Hepatocyte (in vitro differentiated cells): ENCODE measurements at regions not wholly inside any gene's neighbourhood (a gene's known extent, or its start where the extent isn't known, plus 50 kb on each side); places are given as distances from the start of the nearest gene placed in this dataset.

Source experiments
- DNase-seq: peaks from one replicate; pipeline ENCODE4 v3.0.0-alpha.2; 2016; ENCODE audit warnings: low spot score
- H2AFZ ChIP-seq: fragments of 200-600 bp; sonication (generic); 2 replicates; pipeline ENCODE4 v1.6.0; 2016; ENCODE audit warnings: antibody characterized with exemption, mild to moderate bottlenecking
- H3K27ac ChIP-seq: fragments of 200-600 bp; sonication (generic); 2 replicates; pipeline ENCODE4 v1.5.1; 2016; ENCODE audit warnings: mild to moderate bottlenecking
- H3K27me3 ChIP-seq: fragments of 200-600 bp; sonication (generic); 2 replicates; pipeline ENCODE4 v1.6.1; 2016
- H3K36me3 ChIP-seq: fragments of 200-600 bp; sonication (generic); replicated peaks from 2 replicates; pipeline ENCODE4 v1.5.1; 2016; ENCODE audit warnings: low read depth; ENCODE audit not compliant: insufficient read depth
- H3K4me1 ChIP-seq: fragments of 200-600 bp; sonication (generic); 2 replicates; pipeline ENCODE4 v1.5.1; 2016; ENCODE audit warnings: mild to moderate bottlenecking, moderate library complexity; ENCODE audit not compliant: insufficient read depth
- H3K4me2 ChIP-seq: fragments of 200-600 bp; sonication (generic); 2 replicates; pipeline ENCODE4 v1.6.0; 2016
- H3K4me3 ChIP-seq: fragments of 200-600 bp; sonication (generic); 2 replicates; pipeline ENCODE4 v1.5.1; 2016; ENCODE audit warnings: mild to moderate bottlenecking
- H3K79me2 ChIP-seq: fragments of 200-600 bp; sonication (generic); 2 replicates; pipeline ENCODE4 v1.6.0; 2017; ENCODE audit warnings: mild to moderate bottlenecking
- H3K9me2 ChIP-seq: fragments of 200-600 bp; sonication (generic); replicated peaks from 2 replicates; pipeline ENCODE4 v1.6.0; 2017; ENCODE audit warnings: mild to moderate bottlenecking; ENCODE audit not compliant: insufficient read depth
- H3K9me3 ChIP-seq: fragments of 200-600 bp; sonication (generic); 2 replicates; pipeline ENCODE4 v1.5.1; 2016; ENCODE audit warnings: low read depth, mild to moderate bottlenecking
- H4K20me1 ChIP-seq: fragments of 200-600 bp; sonication (generic); 2 replicates; pipeline ENCODE4 v1.6.0; 2016; ENCODE audit warnings: mild to moderate bottlenecking; ENCODE audit not compliant: insufficient read depth, poor library complexity, severe bottlenecking
- CTCF ChIP-seq: fragments of 200-600 bp; sonication (generic); IDR thresholded peaks from 2 replicates; pipeline ENCODE4 v1.5.1; 2016; ENCODE audit warnings: antibody characterized with exemption, mild to moderate bottlenecking; ENCODE audit not compliant: poor library complexity
- EZH2 ChIP-seq: fragments of 200-600 bp; sonication (generic); IDR thresholded peaks from 2 replicates; pipeline ENCODE4 v1.6.1; 2016; ENCODE audit warnings: antibody characterized with exemption, mild to moderate bottlenecking, borderline replicate concordance
- EZH2phosphoT487 ChIP-seq: fragments of 200-600 bp; sonication (generic); IDR thresholded peaks from one replicate; pipeline ENCODE4 v1.6.1; 2018; ENCODE audit warnings: antibody characterized with exemption, mild to moderate bottlenecking, low read depth, moderate library complexity; ENCODE audit not compliant: unreplicated experiment, severe bottlenecking
- WGBS: methylation state at CpG from one replicate; pipeline ENCODE4 v1.1.6; 2016; ENCODE audit warnings: low lambda C conversion rate; ENCODE audit errors: missing lambda C conversion rate; 5-methylcytosine and 5-hydroxymethylcytosine counted together

DNA sequence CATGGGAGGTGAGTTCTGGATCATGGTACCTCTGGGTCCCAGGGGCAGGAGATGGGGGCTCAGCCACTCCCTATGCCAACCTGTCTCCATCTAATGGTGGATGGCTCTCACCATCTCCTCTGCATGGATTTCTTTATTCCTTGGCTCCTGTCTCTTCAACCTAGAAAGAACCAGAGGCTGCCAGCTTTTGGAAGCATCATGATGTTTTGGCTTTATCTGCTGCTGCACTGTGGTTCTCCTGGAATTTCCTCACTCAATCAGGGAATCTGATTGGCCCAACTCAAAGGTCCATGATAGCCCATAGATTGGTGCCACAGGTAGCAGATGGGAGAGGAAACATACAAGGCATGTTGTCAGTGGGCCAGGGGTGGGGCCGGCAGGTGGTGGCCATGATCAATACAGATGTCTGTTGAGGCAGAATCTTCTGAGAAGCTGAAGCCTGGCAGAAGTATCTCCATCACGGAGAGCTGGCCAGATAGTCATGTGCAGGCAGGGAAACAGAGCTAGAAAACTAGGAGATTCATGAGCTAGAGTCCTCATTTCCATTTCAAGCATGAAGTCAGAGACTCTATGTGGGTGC lies 158.2 kb downstream of the MACROH2A1 start:
- Histone ChIP-seq H3K27ac (no peak overlapping the region), H2AFZ (no peak overlapping the region), H3K27me3 (no peaks in the 10 kb centered on the region), H3K4me1 (peaks cover 29% of the 10 kb centered on the region), H3K4me2 (no peak overlapping the region), H3K36me3 (no peaks in the 10 kb centered on the region), H4K20me1 (no peaks in the 10 kb centered on the region), H3K79me2 (no peaks in the 10 kb centered on the region), H3K9me2 (no peaks in the 10 kb centered on the region), H3K9me3 (no peaks in the 10 kb centered on the region), H3K4me3 (no peak overlapping the region)
- TF ChIP-seq CTCF: no peak
- DNase-seq: no peak
- 100% methylated on average over 2 of the region's 2 CpGs for WGBS

DNA sequence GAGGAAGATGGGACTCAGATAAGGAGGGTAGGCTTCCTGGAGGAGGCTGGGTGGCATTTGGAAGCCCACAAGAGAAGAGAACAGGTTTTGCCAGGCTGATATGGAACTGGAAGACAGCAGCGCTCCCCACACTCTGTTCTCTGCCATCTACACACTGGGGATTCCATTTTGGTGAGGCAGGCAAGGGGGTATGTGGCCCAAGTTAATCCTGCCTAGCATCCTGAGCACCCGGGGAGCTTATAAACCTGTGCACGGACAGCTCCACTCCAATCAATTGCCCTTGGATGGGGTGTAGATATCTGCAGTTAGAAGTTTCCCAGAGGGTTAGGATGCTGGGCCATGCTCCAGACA lies 158.8 kb downstream of the MACROH2A1 start:
- Histone ChIP-seq H3K4me1 (peaks cover 27% of the 10 kb centered on the region), H2AFZ (no peak overlapping the region), H3K4me3 (no peak overlapping the region), H3K27me3 (no peaks in the 10 kb centered on the region), H3K27ac (no peak overlapping the region), H4K20me1 (no peaks in the 10 kb centered on the region), H3K36me3 (no peaks in the 10 kb centered on the region), H3K9me2 (no peaks in the 10 kb centered on the region), H3K9me3 (no peaks in the 10 kb centered on the region), H3K79me2 (no peaks in the 10 kb centered on the region), H3K4me2 (no peak overlapping the region)
- 94% methylated on average over 3 of the region's 3 CpGs for WGBS
- TF ChIP-seq EZH2: no peak
- DNase-seq: no peak

DNA sequence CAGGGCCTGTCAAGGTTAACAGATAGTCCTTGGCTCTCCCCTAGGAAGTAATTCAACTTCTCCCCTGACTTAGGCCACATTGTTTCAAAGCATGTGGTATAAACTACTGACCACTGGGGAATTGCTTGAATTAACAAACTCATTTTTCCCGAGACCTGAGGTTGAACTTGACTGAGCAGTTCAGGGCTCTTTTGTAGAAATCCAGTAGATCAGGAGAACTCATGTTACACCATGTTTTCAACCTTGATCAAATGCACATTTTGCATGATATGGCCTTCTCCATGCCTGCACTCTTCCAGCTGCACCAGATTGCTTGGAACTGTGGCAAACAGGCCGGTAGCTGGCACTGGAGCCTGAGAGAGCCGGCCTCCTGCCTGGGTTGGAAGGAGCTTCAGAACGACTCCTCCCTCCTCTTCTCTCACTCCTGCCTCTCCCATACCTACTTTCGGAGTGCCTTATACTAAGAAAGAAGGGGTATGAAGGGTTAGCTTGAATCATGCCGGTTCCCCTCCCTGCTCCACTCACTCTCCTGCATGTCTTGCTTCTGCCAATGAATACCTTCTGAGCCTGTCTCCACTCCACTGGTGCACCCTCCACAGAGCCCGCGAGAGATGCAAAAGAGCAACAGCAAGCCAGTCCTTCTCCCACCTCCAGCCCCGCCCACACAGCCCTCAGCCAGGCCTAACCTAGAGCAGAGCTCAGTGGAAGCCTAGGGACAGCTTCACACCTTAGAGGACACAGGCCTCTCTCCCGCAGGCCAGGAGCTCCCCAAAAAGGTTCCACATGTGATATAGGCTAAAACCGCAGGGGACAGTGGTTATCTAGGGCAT lies 159.4 kb downstream of the MACROH2A1 start:
- H3K27ac ChIP-seq: no peak overlapping the region
- H2AFZ ChIP-seq: no peak overlapping the region
- H3K36me3 ChIP-seq: no peaks in the 10 kb centered on the region
- H3K4me1 ChIP-seq: peaks cover 25% of the 10 kb centered on the region
- H3K27me3 ChIP-seq: no peaks in the 10 kb centered on the region
- no peak for DNase-seq
- no peak overlapping the region for H3K4me2 ChIP-seq
- no peaks in the 10 kb centered on the region for H4K20me1 ChIP-seq
- 89% methylated on average over 11 of the region's 11 CpGs for WGBS
- H3K9me2 ChIP-seq: no peaks in the 10 kb centered on the region
- no peaks in the 10 kb centered on the region for H3K79me2 ChIP-seq
- no peak overlapping the region for H3K4me3 ChIP-seq
- TF ChIP-seq CTCF: no peak
- no peak for TF ChIP-seq EZH2
- no peak for TF ChIP-seq EZH2phosphoT487
- H3K9me3 ChIP-seq: no peaks in the 10 kb centered on the region

DNA sequence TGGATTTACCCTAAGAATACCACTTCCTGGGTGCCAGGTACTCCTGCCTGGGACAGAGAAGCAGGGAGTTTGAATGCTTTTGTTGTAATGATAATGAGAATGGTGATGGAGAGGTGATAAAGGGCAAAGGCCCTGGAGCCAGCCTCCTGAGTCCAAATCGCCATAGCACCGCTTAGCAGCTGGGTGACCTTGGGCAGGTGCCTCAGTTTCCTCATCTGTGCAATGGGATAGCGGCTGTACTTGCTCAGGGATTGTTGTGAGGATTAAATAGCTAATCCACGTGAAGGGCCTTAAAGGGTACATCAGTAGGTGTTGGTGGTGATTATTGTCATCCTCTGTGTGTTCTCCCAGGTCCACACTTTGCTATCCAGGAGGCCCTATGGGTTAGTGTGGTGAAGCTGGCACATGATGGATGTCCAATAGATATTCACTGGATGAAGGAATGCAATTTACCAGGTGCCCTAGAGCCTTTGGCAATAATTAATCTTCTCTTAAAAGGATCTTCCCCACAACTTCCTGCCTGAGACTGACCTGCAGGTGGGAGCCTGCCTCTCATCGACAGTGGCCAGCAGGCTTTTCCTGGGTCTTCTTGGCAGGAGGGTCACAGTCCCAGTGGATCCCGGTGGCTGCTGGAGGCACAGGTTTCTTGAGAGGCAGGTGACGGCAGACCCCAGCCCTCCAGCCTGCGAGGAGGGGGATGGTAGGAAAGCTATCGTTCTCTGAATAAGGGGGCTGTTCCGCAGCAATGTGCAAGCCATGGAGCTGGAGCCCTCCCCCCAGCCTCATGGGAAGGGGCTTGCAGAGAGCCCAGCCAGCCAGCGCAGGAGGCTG lies 160.2 kb downstream of the MACROH2A1 start:
- DNase-seq: no peak
- H3K4me3 ChIP-seq: no peak overlapping the region
- H3K4me1 ChIP-seq: peaks cover 19% of the 10 kb centered on the region
- H3K27ac ChIP-seq: no peak overlapping the region
- WGBS: 81% methylated on average over 11 of the region's 11 CpGs
- H3K9me2 ChIP-seq: no peaks in the 10 kb centered on the region
- no peaks in the 10 kb centered on the region for H3K36me3 ChIP-seq
- TF ChIP-seq EZH2 (no peak), CTCF (no peak), EZH2phosphoT487 (no peak)
- no peaks in the 10 kb centered on the region for H3K9me3 ChIP-seq
- H2AFZ ChIP-seq: no peak overlapping the region
- no peaks in the 10 kb centered on the region for H4K20me1 ChIP-seq
- no peak overlapping the region for H3K4me2 ChIP-seq
- no peaks in the 10 kb centered on the region for H3K27me3 ChIP-seq
- no peaks in the 10 kb centered on the region for H3K79me2 ChIP-seq
